WTC11 (cell line): ENCODE measurements at regions not wholly inside any gene's neighbourhood (a gene's known extent, or its start where the extent isn't known, plus 50 kb on each side); places are given as distances from the start of the nearest gene placed in this dataset. TPM values are rescaled to one million over a fixed set of nuclear protein-coding genes. Genes with fewer than 3 reads are reported as not detected.

Experiments
- FOXK1 ChIP-seq: sonication (generic); formaldehyde crosslinking; IDR thresholded peaks from 2 replicates; pipeline ENCODE4 v1.8.0; 2022; ENCODE audit warnings: mild to moderate bottlenecking, moderate library complexity, missing genetic modification reagents
- FOXP1 ChIP-seq: sonication (generic); formaldehyde crosslinking; IDR thresholded peaks from 2 replicates; pipeline ENCODE4 v1.8.0; 2022; ENCODE audit warnings: missing genetic modification reagents, mild to moderate bottlenecking, moderate library complexity, borderline replicate concordance
- IRF2 ChIP-seq: sonication (generic); formaldehyde crosslinking; IDR thresholded peaks from 2 replicates; pipeline ENCODE4 v1.8.0; 2022; ENCODE audit warnings: low read depth, missing genetic modification reagents, borderline replicate concordance
- JAZF1 ChIP-seq: fragments of 250-450 bp; sonication (Bioruptor Pico); IDR thresholded peaks from 2 replicates; pipeline ENCODE4 v1.9.0; 2021; ENCODE audit warnings: moderate library complexity, mild to moderate bottlenecking, inconsistent platforms
- NR3C1 ChIP-seq: sonication (generic); formaldehyde crosslinking; conservative IDR thresholded peaks from 2 replicates; pipeline ENCODE4 v1.8.1; 2023; ENCODE audit warnings: low read depth, mild to moderate bottlenecking, missing genetic modification reagents
- PRRX2 ChIP-seq: fragments of 250-450 bp; sonication (Bioruptor Pico); IDR thresholded peaks from 2 replicates; pipeline ENCODE4 v1.8.0; 2021; ENCODE audit warnings: mild to moderate bottlenecking
- ZMAT4 ChIP-seq: fragments of 250-450 bp; sonication (Bioruptor Pico); IDR thresholded peaks from 2 replicates; pipeline ENCODE4 v1.9.0; 2021; ENCODE audit warnings: mild to moderate bottlenecking
- ZNF281 ChIP-seq: sonication (generic); formaldehyde crosslinking; IDR thresholded peaks from 2 replicates; pipeline ENCODE4 v1.8.0; 2023; ENCODE audit warnings: mild to moderate bottlenecking, missing genetic modification reagents
- ZNF532 ChIP-seq: fragments of 250-450 bp; sonication (Bioruptor Pico); IDR thresholded peaks from 2 replicates; pipeline ENCODE4 v1.9.0; 2021; ENCODE audit warnings: mild to moderate bottlenecking, borderline replicate concordance
- microRNA-seq: library from miRNA; unstranded; fragments of <30 nt; microRNA quantifications from one replicate; pipeline ENCODE4 v1.2.0, GENCODE V29; 2022; ENCODE audit warnings: borderline number of aligned reads

GRCh38 chr1:97976801-97977200 is 56.0 kb upstream of the DPYD start (continued):
- TF ChIP-seq NR3C1 (no peak), PRRX2 (CRISPR knock-in tag) (no peak), FOXP1 (CRISPR knock-in tag) (no peak), JAZF1 (no peak), FOXK1 (CRISPR knock-in tag) (no peak), ZNF532 (CRISPR knock-in tag) (no peak), ZMAT4 (CRISPR knock-in tag) (no peak), IRF2 (no peak), ZNF281 (CRISPR knock-in tag) (no peak)

Small RNA genes lying in the stretch of these regions (microRNA-seq; reads per million reads assigned to microRNA genes)
- gene MIR2682, result not detected
